ENCODE measurements at regions not wholly inside any gene's neighbourhood (a gene's known extent, or its start where the extent isn't known, plus 50 kb on each side); places are given as distances from the start of the nearest gene placed in this dataset.

- in situ Hi-C loops (cut with MboI; ENCODE audit: low pct_unique_long_range_greater_than_20kb, low sequenced_read_pairs, unreplicated experiment), result no loop called here
- no peak for DNase-seq (ENCODE audit: low spot score)
- TF ChIP-seq CTCF (IDR thresholded peaks at IDR 0.05; ENCODE audit: extremely low read depth, insufficient read depth, missing control alignments), result no peak
Observed at GRCh38 chr18:22844628-22845027, 88.5 kb upstream of the RBBP8 start.

GRCh38 chr18:22846088-22846683, 86.9 kb upstream of the RBBP8 start:
- in situ Hi-C loops (cut with MboI; ENCODE audit: low pct_unique_long_range_greater_than_20kb, low sequenced_read_pairs, unreplicated experiment), result no loop called here
- DNase-seq (ENCODE audit: low spot score), result no peak
- TF ChIP-seq CTCF (IDR thresholded peaks at IDR 0.05; ENCODE audit: extremely low read depth, insufficient read depth, missing control alignments), result peak; percentile 56

- DNase-seq (ENCODE audit: low spot score), result no peak
- in situ Hi-C loops (cut with MboI; ENCODE audit: low pct_unique_long_range_greater_than_20kb, low sequenced_read_pairs, unreplicated experiment), result no loop called here
- no peak for TF ChIP-seq CTCF (IDR thresholded peaks at IDR 0.05; ENCODE audit: extremely low read depth, insufficient read depth, missing control alignments)
Observed at GRCh38 chr18:22846697-22847096, 86.4 kb upstream of the RBBP8 start.

- DNase-seq (ENCODE audit: low spot score), result no peak
- TF ChIP-seq CTCF (IDR thresholded peaks at IDR 0.05; ENCODE audit: extremely low read depth, insufficient read depth, missing control alignments), result no peak
- in situ Hi-C loops (cut with MboI; ENCODE audit: low pct_unique_long_range_greater_than_20kb, low sequenced_read_pairs, unreplicated experiment), result no loop called here
Observed at GRCh38 chr18:22847392-22847791, 85.7 kb upstream of the RBBP8 start.

- no peak for TF ChIP-seq CTCF (IDR thresholded peaks at IDR 0.05; ENCODE audit: extremely low read depth, insufficient read depth, missing control alignments)
- DNase-seq (ENCODE audit: low spot score), result no peak
- in situ Hi-C loops (cut with MboI; ENCODE audit: low pct_unique_long_range_greater_than_20kb, low sequenced_read_pairs, unreplicated experiment), result no loop called here
Observed at GRCh38 chr18:22847867-22848451, 85.2 kb upstream of the RBBP8 start.

GRCh38 chr18:22848615-22849014, 84.5 kb upstream of the RBBP8 start:
- TF ChIP-seq CTCF (IDR thresholded peaks at IDR 0.05; ENCODE audit: extremely low read depth, insufficient read depth, missing control alignments), result no peak
- no peak for DNase-seq (ENCODE audit: low spot score)
- in situ Hi-C loops (cut with MboI; ENCODE audit: low pct_unique_long_range_greater_than_20kb, low sequenced_read_pairs, unreplicated experiment), result no loop called here
